ENCODE measurements at regions not wholly inside any gene's neighbourhood (a gene's known extent, or its start where the extent isn't known, plus 50 kb on each side); places are given as distances from the start of the nearest gene placed in this dataset.

GRCh38 chr10:78846760-78847159, 222.0 kb upstream of the ZMIZ1 start:
- TF ChIP-seq, protein P1, sequence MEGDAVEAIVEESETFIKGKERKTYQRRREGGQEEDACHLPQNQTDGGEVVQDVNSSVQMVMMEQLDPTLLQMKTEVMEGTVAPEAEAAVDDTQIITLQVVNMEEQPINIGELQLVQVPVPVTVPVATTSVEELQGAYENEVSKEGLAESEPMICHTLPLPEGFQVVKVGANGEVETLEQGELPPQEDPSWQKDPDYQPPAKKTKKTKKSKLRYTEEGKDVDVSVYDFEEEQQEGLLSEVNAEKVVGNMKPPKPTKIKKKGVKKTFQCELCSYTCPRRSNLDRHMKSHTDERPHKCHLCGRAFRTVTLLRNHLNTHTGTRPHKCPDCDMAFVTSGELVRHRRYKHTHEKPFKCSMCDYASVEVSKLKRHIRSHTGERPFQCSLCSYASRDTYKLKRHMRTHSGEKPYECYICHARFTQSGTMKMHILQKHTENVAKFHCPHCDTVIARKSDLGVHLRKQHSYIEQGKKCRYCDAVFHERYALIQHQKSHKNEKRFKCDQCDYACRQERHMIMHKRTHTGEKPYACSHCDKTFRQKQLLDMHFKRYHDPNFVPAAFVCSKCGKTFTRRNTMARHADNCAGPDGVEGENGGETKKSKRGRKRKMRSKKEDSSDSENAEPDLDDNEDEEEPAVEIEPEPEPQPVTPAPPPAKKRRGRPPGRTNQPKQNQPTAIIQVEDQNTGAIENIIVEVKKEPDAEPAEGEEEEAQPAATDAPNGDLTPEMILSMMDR (conservative IDR thresholded peaks at IDR 0.05; ENCODE audit: low read length): no peak
- no peak for TF ChIP-seq EZH2phosphoT487 (IDR thresholded peaks at IDR 0.05; ENCODE audit: borderline replicate concordance, low read depth, low read length)

Data from OCI-LY7 (cell line).